ENCODE measurements at regions not wholly inside any gene's neighbourhood (a gene's known extent, or its start where the extent isn't known, plus 50 kb on each side); places are given as distances from the start of the nearest gene placed in this dataset.

- DNase-seq (no peak), ATAC-seq (no peak)
- Histone ChIP-seq H3K4me1 (no peaks in the 10 kb centered on the region), H3K4me3 (no peak overlapping the region), H3K36me3 (replicated peaks in 1 of 2; ENCODE audit: insufficient read depth in 1 of 2, low read depth in 2 of 2) (no peaks in the 10 kb centered on the region), H3K27ac (no peak overlapping the region), H3K9me3 (no peaks in the 10 kb centered on the region), H3K27me3 (no peaks in the 10 kb centered on the region)
- intact Hi-C loops (cut with DNase I) = no loop called here
- TF ChIP-seq CTCF (IDR thresholded peaks at IDR 0.05) (no peak), POLR2A (IDR thresholded peaks at IDR 0.05) (no peak)
Observed at GRCh38 chr3:104787306-104787705, 579.4 kb upstream of the ALCAM start.

DNA sequence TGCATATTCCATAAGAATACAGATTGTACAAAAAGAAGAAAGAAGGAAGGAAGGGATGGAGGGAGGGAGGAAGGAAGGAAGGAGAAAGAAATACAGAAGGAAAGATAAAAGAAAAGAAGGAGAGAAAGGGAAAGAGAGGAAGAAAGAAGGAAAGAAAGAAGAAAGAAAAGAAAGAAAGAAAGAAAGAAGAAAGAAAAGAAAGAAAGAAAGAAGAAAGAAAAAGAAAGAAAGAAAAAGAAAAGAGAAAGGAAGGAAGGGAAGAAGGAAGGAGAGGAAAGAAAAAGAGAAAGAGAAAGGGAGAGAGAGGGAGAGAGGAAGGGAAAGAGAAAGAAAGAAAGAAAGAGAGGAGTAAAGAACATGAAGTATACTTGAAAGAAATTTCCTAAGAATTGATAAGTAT, 577.9 kb upstream of the ALCAM start:
- no peaks in the 10 kb centered on the region for H3K4me1 ChIP-seq
- H3K27me3 ChIP-seq = no peaks in the 10 kb centered on the region
- intact Hi-C loops (cut with DNase I) = no loop called here
- H3K36me3 ChIP-seq (replicated peaks in 1 of 2; ENCODE audit: insufficient read depth in 1 of 2, low read depth in 2 of 2) = no peaks in the 10 kb centered on the region
- H3K27ac ChIP-seq = no peak overlapping the region
- H3K4me3 ChIP-seq = no peak overlapping the region
- no peaks in the 10 kb centered on the region for H3K9me3 ChIP-seq
- no peak for ATAC-seq
- TF ChIP-seq CTCF (IDR thresholded peaks at IDR 0.05) (no peak), POLR2A (IDR thresholded peaks at IDR 0.05) (no peak)
- DNase-seq = no peak

GRCh38 chr3:104791331-104791730, 575.4 kb upstream of the ALCAM start:
- H3K4me3 ChIP-seq = no peak overlapping the region
- intact Hi-C loops (cut with DNase I) = no loop called here
- TF ChIP-seq CTCF (IDR thresholded peaks at IDR 0.05) (no peak), POLR2A (IDR thresholded peaks at IDR 0.05) (no peak)
- DNase-seq (no peak), ATAC-seq (no peak)
- H3K36me3 ChIP-seq (replicated peaks in 1 of 2; ENCODE audit: insufficient read depth in 1 of 2, low read depth in 2 of 2) = no peaks in the 10 kb centered on the region
- WGBS, 2 donors = 22 to 26% methylated on average over 1 of the region's 1 CpG
- no peaks in the 10 kb centered on the region for H3K4me1 ChIP-seq
- H3K27ac ChIP-seq = no peak overlapping the region
- H3K9me3 ChIP-seq = no peaks in the 10 kb centered on the region
- H3K27me3 ChIP-seq = no peaks in the 10 kb centered on the region

GRCh38 chr3:104796556-104796955, 570.2 kb upstream of the ALCAM start:
- H3K4me1 ChIP-seq = no peaks in the 10 kb centered on the region
- ATAC-seq = no peak
- intact Hi-C loops (cut with DNase I) = no loop called here
- WGBS, 2 donors = 82 to 84% methylated on average over 5 of the region's 5 CpGs
- no peak overlapping the region for H3K27ac ChIP-seq
- no peak overlapping the region for H3K4me3 ChIP-seq
- no peaks in the 10 kb centered on the region for H3K27me3 ChIP-seq
- no peaks in the 10 kb centered on the region for H3K9me3 ChIP-seq
- TF ChIP-seq CTCF (IDR thresholded peaks at IDR 0.05) = no peak
- no peak for DNase-seq
- no peaks in the 10 kb centered on the region for H3K36me3 ChIP-seq (replicated peaks in 1 of 2; ENCODE audit: insufficient read depth in 1 of 2, low read depth in 2 of 2)

- Histone ChIP-seq H3K36me3 (replicated peaks in 1 of 2; ENCODE audit: insufficient read depth in 1 of 2, low read depth in 2 of 2) (no peaks in the 10 kb centered on the region), H3K27ac (no peak overlapping the region), H3K4me1 (peaks cover 7% of the 10 kb centered on the region), H3K9me3 (no peaks in the 10 kb centered on the region), H3K27me3 (no peaks in the 10 kb centered on the region), H3K4me3 (no peak overlapping the region)
- 57 to 59% methylated on average over 5 of the region's 5 CpGs for WGBS, 2 donors
- DNase-seq (no peak), ATAC-seq (no peak)
- intact Hi-C loops (cut with DNase I) = no loop called here
- TF ChIP-seq POLR2A (IDR thresholded peaks at IDR 0.05) (no peak), CTCF (IDR thresholded peaks at IDR 0.05) (no peak)
Observed at GRCh38 chr3:104805042-104805441, 561.7 kb upstream of the ALCAM start.

All from body of pancreas (tissue), 4 donors.